ENCODE measurements at regions not wholly inside any gene's neighbourhood (a gene's known extent, or its start where the extent isn't known, plus 50 kb on each side); places are given as distances from the start of the nearest gene placed in this dataset.

GRCh38 chr4:53866055-53866454, 198.3 kb downstream of the CHIC2 start:
- TF ChIP-seq EZH2 (IDR thresholded peaks at IDR 0.05; ENCODE audit: borderline replicate concordance, low read depth, low read length, poor library complexity, severe bottlenecking) = no peak
- no peak for TF ChIP-seq CTCF (conservative IDR thresholded peaks at IDR 0.05; ENCODE audit: low read depth, low read length)
